DND-41 (cell line): ENCODE measurements at regions not wholly inside any gene's neighbourhood (a gene's known extent, or its start where the extent isn't known, plus 50 kb on each side); places are given as distances from the start of the nearest gene placed in this dataset.
"Not testable (repeated sequence)": the region's sequence is repeated elsewhere in the genome, so short reads cannot be mapped to it uniquely, and the experiment has no call there.

Experiments
- ATAC-seq: fragments of 200-7000 bp; cut with Tn5 transposase; 3 replicates; pipeline ENCODE4 v1.9.1; 2021; ENCODE audit warnings: low read depth; ENCODE audit not compliant: insufficient read depth
- DNase-seq: peaks from one replicate; pipeline ENCODE4 v3.0.0-alpha.2; 2020
- H2AFZ ChIP-seq: 2 replicates; pipeline ENCODE4 v1.6.0; 2012; ENCODE audit warnings: low read depth, low read length
- H3K27ac ChIP-seq: 2 replicates; pipeline ENCODE4 v1.5.1; 2012; ENCODE audit warnings: low read length, inconsistent platforms
- H3K27me3 ChIP-seq: fragments of 200-600 bp; sonication (generic); 2 replicates; pipeline ENCODE4 v1.6.0; 2012; ENCODE audit warnings: low read length, mild to moderate bottlenecking, inconsistent platforms; ENCODE audit not compliant: insufficient read depth, poor library complexity
- H3K36me3 ChIP-seq: 2 replicates; pipeline ENCODE4 v1.5.1; 2012; ENCODE audit warnings: low read length, inconsistent platforms; ENCODE audit not compliant: insufficient read depth
- H3K4me1 ChIP-seq: 2 replicates; pipeline ENCODE4 v1.5.1; 2012; ENCODE audit warnings: mild to moderate bottlenecking, low read length; ENCODE audit not compliant: insufficient read depth
- H3K4me2 ChIP-seq: 2 replicates; pipeline ENCODE4 v1.6.0; 2012; ENCODE audit warnings: mild to moderate bottlenecking, moderate library complexity, low read length, inconsistent platforms; ENCODE audit not compliant: insufficient read depth
- H3K4me3 ChIP-seq, 2 experiments: fragments of 200-600 bp in 1 of 2; shearing (Covaris generic) in 1 of 2; 2 replicates each; pipeline ENCODE4 v1.5.1; 2012 to 2016; ENCODE audit warnings: inconsistent platforms in 2 of 2, low read length in 2 of 2, mild to moderate bottlenecking in 2 of 2, low read depth in 1 of 2, moderate library complexity in 1 of 2
- H3K79me2 ChIP-seq: 2 replicates; pipeline ENCODE4 v1.6.0; 2012; ENCODE audit warnings: low read length, inconsistent platforms; ENCODE audit not compliant: insufficient read depth
- H3K9ac ChIP-seq: 2 replicates; pipeline ENCODE4 v1.6.0; 2012; ENCODE audit warnings: low read depth, mild to moderate bottlenecking, inconsistent platforms, low read length, moderate library complexity
- H3K9me3 ChIP-seq: 2 replicates; pipeline ENCODE4 v1.5.1; 2012; ENCODE audit warnings: low read length, moderate library complexity, mild to moderate bottlenecking, inconsistent platforms; ENCODE audit not compliant: insufficient read depth, severe bottlenecking
- H4K20me1 ChIP-seq: 2 replicates; pipeline ENCODE4 v1.6.0; 2012; ENCODE audit warnings: low read length; ENCODE audit not compliant: insufficient read depth
- EZH2 ChIP-seq: IDR thresholded peaks from 3 replicates; pipeline ENCODE4 v1.6.1; 2012; ENCODE audit warnings: borderline replicate concordance, low read depth, mild to moderate bottlenecking, moderate library complexity, low read length, inconsistent platforms; ENCODE audit not compliant: severe bottlenecking
- TF ChIP-seq, protein P1 (sequence below): IDR thresholded peaks from 2 replicates; pipeline ENCODE4 v1.5.1; 2012; ENCODE audit warnings: borderline replicate concordance, low read length, moderate library complexity, mild to moderate bottlenecking; ENCODE audit not compliant: poor library complexity, severe bottlenecking; ENCODE audit errors: extremely low read depth

DNA sequence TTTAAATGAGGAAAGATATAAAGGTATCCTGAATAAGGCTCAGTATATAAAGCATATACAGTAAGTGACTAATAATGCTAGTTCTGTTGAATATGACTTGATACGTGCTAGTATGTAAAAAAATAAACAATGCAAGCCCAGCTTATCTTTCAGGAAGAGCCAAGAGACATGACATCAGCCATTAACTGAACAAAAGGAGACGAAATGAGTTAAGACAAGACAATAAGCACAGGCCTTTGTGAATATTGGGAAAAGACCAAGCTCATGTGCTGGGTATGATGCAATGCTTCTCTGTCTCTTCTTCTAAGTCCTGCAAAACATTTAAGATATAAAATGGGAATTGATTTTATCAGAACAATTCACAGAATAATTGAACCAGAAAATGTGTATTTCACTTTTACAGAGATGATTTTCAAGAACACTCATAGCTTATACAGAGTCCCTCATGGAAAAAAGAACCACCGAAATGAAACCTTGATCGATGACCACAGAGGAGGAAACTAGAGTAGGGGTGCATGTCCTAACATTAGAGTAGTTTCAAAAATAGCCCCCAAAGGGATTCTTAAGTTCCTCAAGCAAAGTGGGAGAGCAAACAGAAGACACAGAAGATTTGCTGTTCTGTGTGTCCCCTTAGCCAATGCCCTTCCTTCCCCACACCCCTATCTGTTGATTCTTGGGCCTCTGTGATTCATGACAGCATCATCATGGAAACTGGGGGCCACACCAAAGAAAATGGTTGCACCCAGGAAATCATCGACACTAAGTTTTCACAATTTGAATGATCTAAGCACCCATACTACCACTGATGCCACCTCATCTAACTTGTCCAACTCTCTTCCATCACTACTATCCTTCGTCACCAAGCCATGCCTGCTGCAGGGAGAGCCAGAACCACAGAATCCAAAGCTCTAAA, 68.0 kb upstream of the CRIM1 start:
- no peak for TF ChIP-seq EZH2
- TF ChIP-seq, protein P1, sequence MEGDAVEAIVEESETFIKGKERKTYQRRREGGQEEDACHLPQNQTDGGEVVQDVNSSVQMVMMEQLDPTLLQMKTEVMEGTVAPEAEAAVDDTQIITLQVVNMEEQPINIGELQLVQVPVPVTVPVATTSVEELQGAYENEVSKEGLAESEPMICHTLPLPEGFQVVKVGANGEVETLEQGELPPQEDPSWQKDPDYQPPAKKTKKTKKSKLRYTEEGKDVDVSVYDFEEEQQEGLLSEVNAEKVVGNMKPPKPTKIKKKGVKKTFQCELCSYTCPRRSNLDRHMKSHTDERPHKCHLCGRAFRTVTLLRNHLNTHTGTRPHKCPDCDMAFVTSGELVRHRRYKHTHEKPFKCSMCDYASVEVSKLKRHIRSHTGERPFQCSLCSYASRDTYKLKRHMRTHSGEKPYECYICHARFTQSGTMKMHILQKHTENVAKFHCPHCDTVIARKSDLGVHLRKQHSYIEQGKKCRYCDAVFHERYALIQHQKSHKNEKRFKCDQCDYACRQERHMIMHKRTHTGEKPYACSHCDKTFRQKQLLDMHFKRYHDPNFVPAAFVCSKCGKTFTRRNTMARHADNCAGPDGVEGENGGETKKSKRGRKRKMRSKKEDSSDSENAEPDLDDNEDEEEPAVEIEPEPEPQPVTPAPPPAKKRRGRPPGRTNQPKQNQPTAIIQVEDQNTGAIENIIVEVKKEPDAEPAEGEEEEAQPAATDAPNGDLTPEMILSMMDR = no peak
- Histone ChIP-seq H3K27ac (no peak overlapping the region), H3K36me3 (no peaks in the 10 kb centered on the region), H3K4me1 (no peaks in the 10 kb centered on the region), H3K4me3 (no peak overlapping the region), H3K4me2 (no peak overlapping the region), H3K79me2 (no peaks in the 10 kb centered on the region), H3K27me3 (no peaks in the 10 kb centered on the region), H2AFZ (no peak overlapping the region), H4K20me1 (no peaks in the 10 kb centered on the region), H3K9me3 (peaks cover 3% of the 10 kb centered on the region), H3K9ac (no peak overlapping the region)
- DNase-seq = no peak
- ATAC-seq = no peak

DNA sequence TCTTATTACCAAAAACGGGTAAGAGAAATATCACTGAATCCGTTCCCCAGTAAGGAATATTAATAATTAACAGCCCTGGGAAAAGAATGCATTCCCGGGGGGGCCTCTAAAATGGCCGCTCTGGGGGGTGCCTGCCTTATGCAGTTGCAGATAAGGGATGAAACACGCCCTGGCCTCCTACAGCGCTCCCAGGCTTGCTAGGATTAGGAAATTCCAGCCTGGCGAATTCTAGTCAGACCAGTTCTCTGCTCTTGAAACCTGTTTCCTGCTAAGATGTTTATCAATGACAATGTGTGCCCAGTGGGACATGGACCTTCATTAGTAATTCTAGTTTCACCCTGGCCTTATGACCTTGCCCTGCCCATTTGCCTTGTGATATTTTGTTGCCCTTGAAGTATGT, 76.1 kb upstream of the CRIM1 start:
- not testable (repeated sequence) for H2AFZ ChIP-seq, H3K4me1 ChIP-seq, H4K20me1 ChIP-seq, ATAC-seq, DNase-seq, H3K4me3 ChIP-seq, H3K9me3 ChIP-seq, H3K27me3 ChIP-seq, H3K27ac ChIP-seq, H3K4me2 ChIP-seq, H3K79me2 ChIP-seq, H3K9ac ChIP-seq, H3K36me3 ChIP-seq

DNA sequence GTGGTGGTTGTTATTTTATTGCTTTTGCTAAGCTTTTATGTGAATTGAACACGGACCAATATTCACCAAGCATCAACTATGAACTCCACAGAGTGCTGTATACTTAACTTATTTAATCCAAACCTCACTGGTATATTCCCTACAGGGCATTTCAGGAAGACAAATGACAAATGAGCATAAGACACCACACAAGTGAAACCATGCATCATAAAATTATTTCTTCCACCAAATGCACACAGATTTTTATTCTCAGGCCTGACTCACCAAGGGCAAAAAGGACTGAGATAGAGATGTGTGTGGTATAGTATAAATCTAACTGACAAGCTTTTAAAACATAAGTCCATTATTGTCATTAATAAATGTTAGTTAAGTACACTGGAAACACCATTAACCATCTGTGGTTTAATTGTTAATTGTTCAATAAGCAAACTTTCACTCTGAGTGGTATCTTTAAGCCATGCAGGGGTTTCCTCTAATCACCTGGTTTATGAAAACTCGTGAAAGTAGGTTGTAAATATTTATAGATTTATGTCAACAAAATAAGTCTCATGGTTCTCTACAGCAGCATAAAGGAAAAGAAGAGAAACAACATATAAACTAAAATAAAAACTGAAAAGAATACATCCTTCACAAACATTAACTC, 77.6 kb upstream of the CRIM1 start:
- no peaks in the 10 kb centered on the region for H4K20me1 ChIP-seq
- H3K27ac ChIP-seq = no peak overlapping the region
- H3K79me2 ChIP-seq = no peaks in the 10 kb centered on the region
- no peak for DNase-seq
- H3K4me3 ChIP-seq = no peak overlapping the region
- no peaks in the 10 kb centered on the region for H3K9me3 ChIP-seq
- no peaks in the 10 kb centered on the region for H3K36me3 ChIP-seq
- no peak overlapping the region for H3K4me2 ChIP-seq
- H3K9ac ChIP-seq = no peak overlapping the region
- H2AFZ ChIP-seq = no peak overlapping the region
- no peak for TF ChIP-seq EZH2
- TF ChIP-seq, protein P1 = no peak
- ATAC-seq = no peak
- H3K27me3 ChIP-seq = no peaks in the 10 kb centered on the region
- H3K4me1 ChIP-seq = no peaks in the 10 kb centered on the region

DNA sequence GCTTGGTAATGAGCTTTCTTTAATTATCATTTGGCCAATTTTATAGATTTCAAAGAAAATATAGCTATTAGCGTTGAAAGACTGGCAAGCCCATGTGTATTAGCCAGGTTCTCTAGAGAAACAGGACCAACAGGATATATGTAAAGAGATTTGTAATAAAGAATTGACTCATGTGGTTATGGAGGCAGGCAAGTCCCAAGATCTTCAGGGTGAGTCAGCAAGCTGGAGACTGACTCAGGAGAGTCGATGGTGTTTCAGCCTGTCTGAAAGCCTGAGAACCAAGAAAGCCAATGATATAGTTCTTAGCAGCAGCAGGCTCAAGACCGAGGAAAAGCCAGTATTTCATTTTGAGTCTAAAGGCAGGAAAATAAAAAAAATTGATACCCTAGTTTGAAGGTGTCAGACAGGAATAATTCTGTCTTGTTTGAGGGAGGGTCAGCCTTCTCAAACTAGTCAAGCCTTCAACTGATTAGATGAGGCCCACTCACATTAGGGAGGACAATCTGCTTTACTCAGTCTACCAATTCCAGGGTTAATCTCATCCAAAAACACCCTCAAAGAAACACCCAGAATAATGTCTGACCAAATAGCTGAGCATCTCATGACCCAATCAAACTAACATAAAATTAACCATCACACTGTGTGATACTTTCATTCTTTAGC, 78.3 kb upstream of the CRIM1 start:
- peak; percentile 70; the same call in 2 of the 3 replicates for ATAC-seq
- no peak overlapping the region for H3K9ac ChIP-seq

More for the DNA sequence above, 78.3 kb upstream of the CRIM1 start:
- Histone ChIP-seq H3K9me3 (no peaks in the 10 kb centered on the region), H3K36me3 (no peaks in the 10 kb centered on the region), H4K20me1 (no peaks in the 10 kb centered on the region), H3K79me2 (no peaks in the 10 kb centered on the region), H3K4me3 (no peak overlapping the region), H2AFZ (no peak overlapping the region), H3K27me3 (no peaks in the 10 kb centered on the region), H3K4me1 (no peaks in the 10 kb centered on the region), H3K27ac (no peak overlapping the region), H3K4me2 (no peak overlapping the region)
- no peak for TF ChIP-seq EZH2
- TF ChIP-seq, protein P1 = no peak
- peak; percentile 16 for DNase-seq
